ENCODE measurements at regions not wholly inside any gene's neighbourhood (a gene's known extent, or its start where the extent isn't known, plus 50 kb on each side); places are given as distances from the start of the nearest gene placed in this dataset.

DNA sequence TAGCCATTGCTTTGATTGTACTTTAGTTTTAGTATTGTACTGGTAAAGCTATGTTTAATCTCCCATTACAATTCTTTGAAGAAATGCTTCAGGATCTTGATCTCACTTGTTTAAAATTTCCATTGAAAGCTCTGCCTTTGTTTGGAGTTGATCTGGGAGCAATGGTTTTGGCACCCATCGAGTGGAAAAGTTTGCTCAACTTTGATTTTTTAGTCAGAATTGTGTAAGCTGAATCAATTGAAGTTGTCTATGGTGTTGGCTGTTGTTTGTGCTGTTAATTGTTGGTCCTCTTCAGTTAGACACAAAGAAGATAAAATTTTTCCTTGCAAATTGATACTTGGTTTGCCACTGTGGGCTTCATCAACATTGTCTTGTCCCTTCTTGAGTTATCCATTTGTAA is 99.8 kb upstream of the ADAD1 start:
- H3K27me3 ChIP-seq (ENCODE audit: control insufficient read depth in 2 of 2, insufficient read depth in 2 of 2, low read length in 2 of 2), result no peaks in the 10 kb centered on the region

DNA sequence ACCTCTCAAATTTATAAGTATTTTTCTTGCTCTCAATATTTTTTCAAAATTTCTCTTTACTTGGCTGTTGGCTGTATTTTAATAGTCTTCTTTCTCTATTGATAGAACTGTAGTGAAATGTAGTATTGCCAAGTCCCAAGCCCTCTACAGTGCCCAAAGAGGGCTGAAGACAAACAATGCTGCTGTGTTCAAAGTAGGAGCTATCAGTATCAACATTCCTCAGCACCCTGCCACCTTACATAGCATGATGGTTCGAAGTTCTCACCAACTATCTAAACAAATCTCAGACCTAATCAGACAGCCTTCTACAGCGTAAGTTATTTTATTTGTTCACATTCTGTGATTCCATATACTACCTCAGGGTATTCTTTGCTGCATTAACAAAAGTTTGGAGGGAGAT is 99.1 kb upstream of the ADAD1 start:
- Histone ChIP-seq H3K27ac (ENCODE audit: insufficient read depth, low read depth, low read length) (no peak overlapping the region), H3K27me3 (ENCODE audit: control insufficient read depth in 2 of 2, insufficient read depth in 2 of 2, low read length in 2 of 2) (no peaks in the 10 kb centered on the region), H3K9ac (replicated peaks; ENCODE audit: extremely low read depth, insufficient read depth, low read length) (no peak overlapping the region), H2AFZ (ENCODE audit: low read depth, low read length) (no peak overlapping the region), H3K9me3 (replicated peaks; ENCODE audit: control insufficient read depth, insufficient read depth, low read length) (no peaks in the 10 kb centered on the region), H3K9me1 (replicated peaks; ENCODE audit: control insufficient read depth, extremely low read depth, insufficient read depth, low read length) (no peaks in the 10 kb centered on the region), H4K20me1 (replicated peaks; ENCODE audit: control insufficient read depth, extremely low read depth, insufficient read depth, low read length) (no peaks in the 10 kb centered on the region), H3K4me3 (replicated peaks in 1 of 3; ENCODE audit: insufficient read depth in 1 of 3, low read depth in 1 of 3, low read length in 3 of 3) (no peak overlapping the region), H3K4me1 (ENCODE audit: control insufficient read depth, extremely low read depth, insufficient read depth, low read length) (peaks cover 3% of the 10 kb centered on the region), H3K79me2 (ENCODE audit: control insufficient read depth, insufficient read depth, low read length) (no peaks in the 10 kb centered on the region), H3K4me2 (ENCODE audit: insufficient read depth, low read length) (no peak overlapping the region), H3K36me3 (ENCODE audit: control insufficient read depth in 2 of 2, extremely low read depth in 1 of 2, insufficient read depth in 2 of 2, low read length in 2 of 2) (peaks cover 0 to 2% of the 10 kb centered on the region in 2 experiments)
- TF ChIP-seq JUN (IDR thresholded peaks at IDR 0.05; ENCODE audit: borderline replicate concordance, insufficient read depth, insufficient read length, low read depth), result no peak
- TF ChIP-seq, protein P1, sequence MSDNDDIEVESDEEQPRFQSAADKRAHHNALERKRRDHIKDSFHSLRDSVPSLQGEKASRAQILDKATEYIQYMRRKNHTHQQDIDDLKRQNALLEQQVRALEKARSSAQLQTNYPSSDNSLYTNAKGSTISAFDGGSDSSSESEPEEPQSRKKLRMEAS (IDR thresholded peaks at IDR 0.05; ENCODE audit: insufficient read depth, insufficient read length), result no peak
- TF ChIP-seq, protein P2, sequence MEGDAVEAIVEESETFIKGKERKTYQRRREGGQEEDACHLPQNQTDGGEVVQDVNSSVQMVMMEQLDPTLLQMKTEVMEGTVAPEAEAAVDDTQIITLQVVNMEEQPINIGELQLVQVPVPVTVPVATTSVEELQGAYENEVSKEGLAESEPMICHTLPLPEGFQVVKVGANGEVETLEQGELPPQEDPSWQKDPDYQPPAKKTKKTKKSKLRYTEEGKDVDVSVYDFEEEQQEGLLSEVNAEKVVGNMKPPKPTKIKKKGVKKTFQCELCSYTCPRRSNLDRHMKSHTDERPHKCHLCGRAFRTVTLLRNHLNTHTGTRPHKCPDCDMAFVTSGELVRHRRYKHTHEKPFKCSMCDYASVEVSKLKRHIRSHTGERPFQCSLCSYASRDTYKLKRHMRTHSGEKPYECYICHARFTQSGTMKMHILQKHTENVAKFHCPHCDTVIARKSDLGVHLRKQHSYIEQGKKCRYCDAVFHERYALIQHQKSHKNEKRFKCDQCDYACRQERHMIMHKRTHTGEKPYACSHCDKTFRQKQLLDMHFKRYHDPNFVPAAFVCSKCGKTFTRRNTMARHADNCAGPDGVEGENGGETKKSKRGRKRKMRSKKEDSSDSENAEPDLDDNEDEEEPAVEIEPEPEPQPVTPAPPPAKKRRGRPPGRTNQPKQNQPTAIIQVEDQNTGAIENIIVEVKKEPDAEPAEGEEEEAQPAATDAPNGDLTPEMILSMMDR (IDR thresholded peaks at IDR 0.05; ENCODE audit: extremely low read depth in 1 of 2, insufficient read depth in 1 of 2, low read depth in 1 of 2, low read length in 2 of 2), result no peak
- no peak for TF ChIP-seq GATA2 (IDR thresholded peaks at IDR 0.05; ENCODE audit: insufficient read depth, insufficient read length, low read depth, low read length)
- no peak for TF ChIP-seq FOS (IDR thresholded peaks at IDR 0.05; ENCODE audit: borderline replicate concordance, insufficient read depth, low read length)
- no peak for TF ChIP-seq POLR2AphosphoS5 (IDR thresholded peaks at IDR 0.05; ENCODE audit: insufficient read depth, low read depth, low read length)
- TF ChIP-seq POLR2A (IDR thresholded peaks at IDR 0.05; ENCODE audit: low read depth, low read length), result no peak
- no peak for TF ChIP-seq EZH2 (IDR thresholded peaks at IDR 0.05; ENCODE audit: borderline replicate concordance, low read depth, low read length, severe bottlenecking)
- no peak for TF ChIP-seq MYC (IDR thresholded peaks at IDR 0.05; ENCODE audit: low read depth, low read length)
- intact Hi-C loops (cut with micrococcal nuclease) (no loop called here), dilution Hi-C loops (cut with MboI; ENCODE audit: extremely low pct_ligation_motif_present, low sequenced_read_pairs) (no loop called here)
- POLR2A ChIA-PET, result no interaction called here
- no TSS peak for BruUV-seq (replicated peaks)
- CTCF ChIA-PET, result no interaction called here
- FAIRE-seq (no peak), DNase-seq (ENCODE audit: low read depth, low spot score) (no peak)

More for the DNA sequence above, 99.8 kb upstream of the ADAD1 start:
- Histone ChIP-seq H4K20me1 (replicated peaks; ENCODE audit: control insufficient read depth, extremely low read depth, insufficient read depth, low read length) (no peaks in the 10 kb centered on the region), H3K9ac (replicated peaks; ENCODE audit: extremely low read depth, insufficient read depth, low read length) (no peak overlapping the region), H3K9me3 (replicated peaks; ENCODE audit: control insufficient read depth, insufficient read depth, low read length) (no peaks in the 10 kb centered on the region), H2AFZ (ENCODE audit: low read depth, low read length) (no peak overlapping the region), H3K4me1 (ENCODE audit: control insufficient read depth, extremely low read depth, insufficient read depth, low read length) (peaks cover 3% of the 10 kb centered on the region), H3K4me2 (ENCODE audit: insufficient read depth, low read length) (no peak overlapping the region), H3K27ac (ENCODE audit: insufficient read depth, low read depth, low read length) (no peak overlapping the region), H3K79me2 (ENCODE audit: control insufficient read depth, insufficient read depth, low read length) (no peaks in the 10 kb centered on the region), H3K9me1 (replicated peaks; ENCODE audit: control insufficient read depth, extremely low read depth, insufficient read depth, low read length) (no peaks in the 10 kb centered on the region), H3K36me3 (ENCODE audit: control insufficient read depth in 2 of 2, extremely low read depth in 1 of 2, insufficient read depth in 2 of 2, low read length in 2 of 2) (peaks cover 0 to 2% of the 10 kb centered on the region in 2 experiments), H3K4me3 (replicated peaks in 1 of 3; ENCODE audit: insufficient read depth in 1 of 3, low read depth in 1 of 3, low read length in 3 of 3) (no peak overlapping the region)
- ChIA-PET CTCF (no interaction called here), POLR2A (no interaction called here)
- FAIRE-seq, result no peak
- TF ChIP-seq POLR2AphosphoS5 (IDR thresholded peaks at IDR 0.05; ENCODE audit: insufficient read depth, low read depth, low read length) (no peak), FOS (IDR thresholded peaks at IDR 0.05; ENCODE audit: borderline replicate concordance, insufficient read depth, low read length) (no peak)
- no TSS peak for BruUV-seq (replicated peaks)
- intact Hi-C loops (cut with micrococcal nuclease) (no loop called here), dilution Hi-C loops (cut with MboI; ENCODE audit: extremely low pct_ligation_motif_present, low sequenced_read_pairs) (no loop called here)
- no peak for DNase-seq (ENCODE audit: low read depth, low spot score)
